Esophagus muscularis mucosa (tissue), 4 donors: ENCODE measurements at regions not wholly inside any gene's neighbourhood (a gene's known extent, or its start where the extent isn't known, plus 50 kb on each side); places are given as distances from the start of the nearest gene placed in this dataset.

Experiments
- DNase-seq: peaks from one replicate; pipeline ENCODE4 v3.0.0-alpha.2; 2017; ENCODE audit errors: extremely low spot score
- H3K27ac ChIP-seq, 4 donors: fragments of 200-600 bp; sonication (generic); replicated peaks in 1 of 4; 1 replicate in 3 of 4; 2 replicates in 1 of 4; pipeline ENCODE4 v1.5.1; 2016 to 2019; ENCODE audit warnings: mild to moderate bottlenecking in 1 of 4
- H3K27me3 ChIP-seq, 4 donors: fragments of 200-600 bp; sonication (generic); one replicate each; pipeline versions ENCODE4 v1.5.1 to v1.6.0; 2016 to 2019
- H3K36me3 ChIP-seq, 4 donors: fragments of 200-600 bp; sonication (generic); one replicate each; pipeline ENCODE4 v1.5.1; 2016 to 2019
- H3K4me1 ChIP-seq, 4 donors: fragments of 200-600 bp; sonication (generic); one replicate each; pipeline ENCODE4 v1.5.1; 2016 to 2019
- H3K4me3 ChIP-seq, 4 donors: fragments of 200-600 bp; sonication (generic); 1 replicate in 2 of 4; 2 replicates in 2 of 4; pipeline ENCODE4 v1.5.1; 2016 to 2019; ENCODE audit warnings: mild to moderate bottlenecking in 4 of 4, moderate library complexity in 1 of 4
- H3K9me3 ChIP-seq, 4 donors: fragments of 200-600 bp; sonication (generic); 1 replicate in 3 of 4; 2 replicates in 1 of 4; pipeline ENCODE4 v1.5.1; 2016 to 2019
- EP300 ChIP-seq: sonication (generic); formaldehyde crosslinking; IDR thresholded peaks from one replicate; pipeline ENCODE4 v1.6.1; 2017; ENCODE audit warnings: antibody characterized with exemption
- POLR2A ChIP-seq: fragments of 450-650 bp; IDR thresholded peaks from one replicate; pipeline ENCODE4 v1.6.1; 2017; ENCODE audit warnings: antibody characterized with exemption, moderate library complexity, mild to moderate bottlenecking, low read depth
- POLR2AphosphoS5 ChIP-seq, 2 donors: sonication (generic); formaldehyde crosslinking; IDR thresholded peaks; one replicate each; pipeline ENCODE4 v1.6.1; 2017; ENCODE audit warnings: antibody characterized with exemption in 2 of 2
- WGBS: methylation state at CpG from one replicate; pipeline ENCODE4 v1.1.5; 2018; 5-methylcytosine and 5-hydroxymethylcytosine counted together
- intact Hi-C: fragments of 100-400 bp; cut with DNase I; formaldehyde crosslinking; loops from one replicate; pipeline ENCODE4 v1.15.1; 2023
- TF ChIP-seq, protein P1 (sequence below), 3 experiments: fragments of 200-600 bp in 2 of 3; fragments of 450-650 bp in 1 of 3; sonication (generic) in 2 of 3; IDR thresholded peaks; one replicate each; pipeline ENCODE4 v1.5.1; 2017 to 2019; ENCODE audit warnings: antibody characterized with exemption in 3 of 3, mild to moderate bottlenecking in 2 of 3, moderate library complexity in 1 of 3

- TF ChIP-seq POLR2A (no peak), EP300 (no peak), POLR2AphosphoS5 (IDR thresholded peaks at IDR 0.05) (no peak)
- TF ChIP-seq, protein P1, sequence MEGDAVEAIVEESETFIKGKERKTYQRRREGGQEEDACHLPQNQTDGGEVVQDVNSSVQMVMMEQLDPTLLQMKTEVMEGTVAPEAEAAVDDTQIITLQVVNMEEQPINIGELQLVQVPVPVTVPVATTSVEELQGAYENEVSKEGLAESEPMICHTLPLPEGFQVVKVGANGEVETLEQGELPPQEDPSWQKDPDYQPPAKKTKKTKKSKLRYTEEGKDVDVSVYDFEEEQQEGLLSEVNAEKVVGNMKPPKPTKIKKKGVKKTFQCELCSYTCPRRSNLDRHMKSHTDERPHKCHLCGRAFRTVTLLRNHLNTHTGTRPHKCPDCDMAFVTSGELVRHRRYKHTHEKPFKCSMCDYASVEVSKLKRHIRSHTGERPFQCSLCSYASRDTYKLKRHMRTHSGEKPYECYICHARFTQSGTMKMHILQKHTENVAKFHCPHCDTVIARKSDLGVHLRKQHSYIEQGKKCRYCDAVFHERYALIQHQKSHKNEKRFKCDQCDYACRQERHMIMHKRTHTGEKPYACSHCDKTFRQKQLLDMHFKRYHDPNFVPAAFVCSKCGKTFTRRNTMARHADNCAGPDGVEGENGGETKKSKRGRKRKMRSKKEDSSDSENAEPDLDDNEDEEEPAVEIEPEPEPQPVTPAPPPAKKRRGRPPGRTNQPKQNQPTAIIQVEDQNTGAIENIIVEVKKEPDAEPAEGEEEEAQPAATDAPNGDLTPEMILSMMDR (IDR thresholded peaks at IDR 0.05), result no peak
- intact Hi-C loops, result no loop called here
- WGBS, result 0% methylated on average over 1 of the region's 1 CpG
Measured at GRCh38 chr4:176945334-176945733, 152.6 kb upstream of the VEGFC start.

GRCh38 chr4:176949029-176949428 is 156.3 kb upstream of the VEGFC start:
- intact Hi-C loops, result no loop called here
- Histone ChIP-seq H3K9me3 (no peaks in the 10 kb centered on the region), H3K4me3 (no peak overlapping the region), H3K27ac (peak overlapping the region in 2 of 4 donors; percentile 12 to 51), H3K27me3 (no peaks in the 10 kb centered on the region), H3K4me1 (peaks cover 0 to 34% (median 6%) of the 10 kb centered on the region in 4 donors), H3K36me3 (no peaks in the 10 kb centered on the region)
- 71% methylated on average over 5 of the region's 5 CpGs for WGBS
- TF ChIP-seq POLR2A (no peak), POLR2AphosphoS5 (IDR thresholded peaks at IDR 0.05) (peak; percentile 52 to 60)
- DNase-seq, result no peak

More at GRCh38 chr4:176945334-176945733, 152.6 kb upstream of the VEGFC start:
- DNase-seq, result no peak
- Histone ChIP-seq H3K4me3 (no peak overlapping the region), H3K9me3 (no peaks in the 10 kb centered on the region), H3K4me1 (peaks cover 0 to 45% (median 24%) of the 10 kb centered on the region in 4 donors), H3K27me3 (no peaks in the 10 kb centered on the region), H3K36me3 (no peaks in the 10 kb centered on the region), H3K27ac (peak overlapping the region in 1 of 4 donors; percentile 18)

- WGBS, result 86% methylated on average over 1 of the region's 1 CpG
- Histone ChIP-seq H3K4me1 (peaks cover 0 to 27% (median 2%) of the 10 kb centered on the region in 4 donors), H3K4me3 (no peak overlapping the region), H3K36me3 (no peaks in the 10 kb centered on the region), H3K27me3 (no peaks in the 10 kb centered on the region), H3K9me3 (peaks cover 0 to 9% (median 0%) of the 10 kb centered on the region in 4 donors), H3K27ac (no peak overlapping the region)
- no peak for DNase-seq
- intact Hi-C loops, result no loop called here
- no peak for TF ChIP-seq POLR2A
- TF ChIP-seq, protein P1 (IDR thresholded peaks at IDR 0.05), result no peak
- TF ChIP-seq POLR2AphosphoS5 (IDR thresholded peaks at IDR 0.05), result no peak
- no peak for TF ChIP-seq EP300
Measured at GRCh38 chr4:176953021-176953420, 160.3 kb upstream of the VEGFC start.

DNA sequence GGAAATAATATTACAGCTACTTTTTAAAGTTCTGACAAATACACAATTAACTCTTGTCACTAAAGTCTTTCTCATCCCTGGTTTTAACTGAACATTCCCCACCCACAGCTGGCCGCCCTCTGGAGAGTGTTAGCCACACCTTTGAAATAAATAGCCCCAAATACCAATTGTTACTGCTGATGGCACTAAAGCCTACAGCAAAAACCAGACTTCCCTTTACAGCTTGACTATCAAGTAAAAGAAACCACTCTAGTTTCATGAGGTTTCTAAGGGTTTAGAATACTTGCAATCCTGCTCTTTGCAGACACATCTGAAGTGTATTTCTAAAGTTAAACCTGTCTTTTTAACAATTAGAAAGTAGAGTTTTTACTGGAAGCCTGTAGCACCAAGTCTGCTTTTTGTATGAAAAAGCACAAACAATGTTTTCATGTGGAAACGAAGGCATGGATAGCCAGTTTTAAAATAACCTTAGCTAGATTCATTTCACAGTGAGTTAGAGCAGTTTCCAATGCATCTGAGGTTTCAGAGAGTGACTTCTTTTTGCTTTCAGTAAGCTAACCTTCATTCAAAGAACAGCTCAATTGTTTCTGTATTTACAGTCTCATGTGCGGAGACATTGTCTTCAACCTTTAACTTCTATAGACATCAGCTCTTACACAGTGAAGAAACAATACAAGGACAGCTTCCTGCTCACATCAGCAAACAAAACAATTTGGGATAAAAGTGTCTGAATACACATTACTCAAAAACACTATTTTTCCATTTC is 164.8 kb upstream of the VEGFC start:
- no peak for DNase-seq
- Histone ChIP-seq H3K9me3 (peaks cover 0 to 9% (median 0%) of the 10 kb centered on the region in 4 donors), H3K27me3 (no peaks in the 10 kb centered on the region), H3K4me1 (peaks cover 0 to 8% (median 0%) of the 10 kb centered on the region in 4 donors), H3K4me3 (no peak overlapping the region), H3K27ac (no peak overlapping the region), H3K36me3 (no peaks in the 10 kb centered on the region)
- intact Hi-C loops, result no loop called here
- no peak for TF ChIP-seq EP300
- TF ChIP-seq, protein P1 (IDR thresholded peaks at IDR 0.05), result no peak
- no peak for TF ChIP-seq POLR2AphosphoS5 (IDR thresholded peaks at IDR 0.05)
- TF ChIP-seq POLR2A, result no peak
- WGBS, result 58% methylated on average over 3 of the region's 3 CpGs

DNA sequence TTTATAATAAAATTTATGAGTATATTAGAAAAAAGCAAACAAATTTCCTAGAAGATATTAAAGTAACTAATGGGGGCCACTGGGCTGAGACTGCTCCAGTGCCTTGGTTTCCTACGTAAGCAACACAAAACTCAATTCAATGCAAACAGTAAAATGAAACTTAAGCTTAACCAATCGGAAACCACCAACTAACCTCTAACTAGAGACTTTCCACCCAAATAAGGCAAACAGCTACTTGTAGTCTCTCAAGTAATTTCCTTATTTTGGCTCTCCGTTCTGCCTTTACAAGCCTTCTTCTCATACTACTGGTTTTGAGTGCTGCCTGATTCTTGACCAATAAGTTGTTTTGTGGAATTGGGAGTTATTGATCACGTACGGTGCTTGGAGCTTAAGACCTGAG is 167.3 kb upstream of the VEGFC start:
- 94% methylated on average over 5 of the region's 5 CpGs for WGBS
- no peak overlapping the region for H3K4me3 ChIP-seq
- intact Hi-C loops, result no loop called here
- peaks cover 0 to 7% (median 0%) of the 10 kb centered on the region in 4 donors for H3K9me3 ChIP-seq
- H3K4me1 ChIP-seq, result peaks cover 0 to 8% (median 0%) of the 10 kb centered on the region in 4 donors
- H3K27me3 ChIP-seq, result no peaks in the 10 kb centered on the region
- no peaks in the 10 kb centered on the region for H3K36me3 ChIP-seq
- DNase-seq, result no peak
- no peak overlapping the region for H3K27ac ChIP-seq
- TF ChIP-seq, protein P1 (IDR thresholded peaks at IDR 0.05), result no peak
- TF ChIP-seq POLR2A (no peak), POLR2AphosphoS5 (IDR thresholded peaks at IDR 0.05) (no peak), EP300 (no peak)
